ENCODE measurements at regions not wholly inside any gene's neighbourhood (a gene's known extent, or its start where the extent isn't known, plus 50 kb on each side); places are given as distances from the start of the nearest gene placed in this dataset.

- no peak for DNase-seq (ENCODE audit: low spot score)
These were observed 269.1 kb downstream of the MTRR start for GRCh38 chr5:8137941-8138550.

GRCh38 chr5:8138884-8139283 is 269.9 kb downstream of the MTRR start:
- no peak for DNase-seq (ENCODE audit: low spot score)

- no peak for DNase-seq (ENCODE audit: low spot score)
These were observed 281.8 kb downstream of the MTRR start for GRCh38 chr5:8150791-8151190.

GRCh38 chr5:8156706-8157105 is 287.8 kb downstream of the MTRR start:
- no peak for DNase-seq (ENCODE audit: low spot score)

- DNase-seq (ENCODE audit: low spot score): no peak
These were observed 288.4 kb downstream of the MTRR start for GRCh38 chr5:8157320-8157822.

- DNase-seq (ENCODE audit: low spot score): no peak
These were observed 307.2 kb downstream of the MTRR start for GRCh38 chr5:8176101-8176693.

GRCh38 chr5:8184455-8185063 is 315.6 kb downstream of the MTRR start:
- DNase-seq (ENCODE audit: low spot score): no peak

- DNase-seq (ENCODE audit: low spot score): no peak
These were observed 316.9 kb downstream of the MTRR start for GRCh38 chr5:8185852-8186251.

- no peak for DNase-seq (ENCODE audit: low spot score)
These were observed 320.1 kb downstream of the MTRR start for GRCh38 chr5:8188874-8189565.

- DNase-seq (ENCODE audit: low spot score): no peak
These were observed 323.9 kb downstream of the MTRR start for GRCh38 chr5:8192840-8193239.

- DNase-seq (ENCODE audit: low spot score): no peak
These were observed 327.1 kb downstream of the MTRR start for GRCh38 chr5:8196061-8196460.

- no peak for DNase-seq (ENCODE audit: low spot score)
These were observed 339.4 kb downstream of the MTRR start for GRCh38 chr5:8208307-8208706.

GRCh38 chr5:8209500-8209899 is 340.6 kb downstream of the MTRR start:
- no peak for DNase-seq (ENCODE audit: low spot score)

- DNase-seq (ENCODE audit: low spot score): no peak
These were observed 344.8 kb downstream of the MTRR start for GRCh38 chr5:8213701-8214240.

- no peak for DNase-seq (ENCODE audit: low spot score)
These were observed 348.0 kb downstream of the MTRR start for GRCh38 chr5:8216921-8217320.

- DNase-seq (ENCODE audit: low spot score): no peak
These were observed 357.2 kb downstream of the MTRR start for GRCh38 chr5:8226148-8226547.

GRCh38 chr5:8227112-8227511 is 358.2 kb downstream of the MTRR start:
- DNase-seq (ENCODE audit: low spot score): no peak

GRCh38 chr5:8229551-8229950 is 360.6 kb downstream of the MTRR start:
- no peak for DNase-seq (ENCODE audit: low spot score)

GRCh38 chr5:8230868-8231267 is 361.9 kb downstream of the MTRR start:
- DNase-seq (ENCODE audit: low spot score): no peak

- no peak for DNase-seq (ENCODE audit: low spot score)
These were observed 364.5 kb downstream of the MTRR start for GRCh38 chr5:8233479-8233878.

GRCh38 chr5:8234179-8234770 is 365.3 kb downstream of the MTRR start:
- no peak for DNase-seq (ENCODE audit: low spot score)

GRCh38 chr5:8238080-8238479 is 369.1 kb downstream of the MTRR start:
- DNase-seq (ENCODE audit: low spot score): no peak

Data from H4 (cell line).